ENCODE measurements at regions not wholly inside any gene's neighbourhood (a gene's known extent, or its start where the extent isn't known, plus 50 kb on each side); places are given as distances from the start of the nearest gene placed in this dataset.

DNA sequence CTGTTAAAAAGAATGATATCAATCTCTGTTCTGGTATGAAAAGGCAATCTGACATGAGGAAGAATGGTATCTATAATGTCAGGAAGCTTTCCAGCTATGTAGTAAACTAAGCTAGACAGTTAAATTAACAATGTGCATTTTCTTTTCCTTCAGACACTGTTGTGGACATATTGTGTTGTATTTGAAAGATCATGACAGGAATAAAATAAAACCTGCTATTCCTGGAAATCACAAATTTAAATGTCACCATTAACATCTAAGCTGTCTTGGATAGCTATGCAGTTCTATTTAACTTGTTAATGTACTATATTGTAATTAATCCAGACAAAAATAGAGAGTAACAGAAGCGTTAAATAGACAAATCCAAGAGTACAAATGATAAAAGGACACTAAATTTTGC lies 297.4 kb upstream of the LUZP2 start:
- TF ChIP-seq CTCF (IDR thresholded peaks at IDR 0.05) (no peak), POLR2A (IDR thresholded peaks at IDR 0.05) (no peak)

Data from esophagus squamous epithelium (tissue), 4 donors.